ENCODE measurements at regions not wholly inside any gene's neighbourhood (a gene's known extent, or its start where the extent isn't known, plus 50 kb on each side); places are given as distances from the start of the nearest gene placed in this dataset.

DNA sequence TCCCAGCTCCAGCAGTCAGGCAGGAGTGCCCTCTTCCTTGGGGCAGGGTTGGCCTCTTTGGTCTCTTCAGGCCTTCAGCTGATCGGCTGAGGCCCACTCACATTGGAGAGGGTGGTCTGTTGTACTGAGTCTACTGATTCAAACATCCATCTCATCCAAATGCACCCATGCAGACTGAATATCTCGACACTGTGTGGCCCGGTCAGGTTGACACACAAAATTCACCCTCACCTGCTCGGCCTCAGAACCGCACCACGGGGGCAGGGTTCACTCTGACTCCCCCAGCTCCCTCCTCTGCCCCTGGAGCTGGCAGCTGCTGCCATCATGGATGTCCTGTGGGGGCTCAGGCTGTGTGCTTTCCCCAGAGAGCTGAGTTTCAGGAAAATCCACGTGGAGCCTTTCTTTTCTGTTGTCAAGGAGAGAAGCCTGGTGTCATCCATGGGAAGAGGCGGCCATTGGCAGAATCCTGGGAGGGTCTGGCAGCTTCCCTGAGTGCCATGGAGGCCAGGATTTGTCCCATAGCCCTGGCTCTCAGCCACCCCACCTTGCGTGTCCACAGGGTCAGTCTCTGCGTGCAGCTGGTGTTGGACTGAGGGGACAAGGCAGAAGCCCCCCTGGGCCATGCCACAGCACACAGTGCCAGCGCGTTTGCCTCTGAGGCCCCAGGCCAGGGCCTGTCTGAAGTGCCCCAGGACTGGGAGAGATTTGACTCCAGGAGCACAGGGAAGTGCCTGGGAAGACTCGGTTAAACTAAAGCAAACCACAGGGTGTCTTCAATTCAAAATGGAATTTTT is 114.1 kb downstream of the ERMARD start:
- no peak overlapping the region for H2AFZ ChIP-seq (ENCODE audit: low read depth, low read length)
- H3K9me3 ChIP-seq (ENCODE audit: insufficient read depth, low read depth, low read length), result peaks cover 4% of the 10 kb centered on the region
- H4K20me1 ChIP-seq (ENCODE audit: insufficient read depth, low read length), result no peaks in the 10 kb centered on the region
- no peaks in the 10 kb centered on the region for H3K4me1 ChIP-seq (ENCODE audit: insufficient read depth, low read length)
- no peak overlapping the region for H3K4me3 ChIP-seq (ENCODE audit: insufficient read depth, low read depth, low read length)
- TF ChIP-seq EZH2 (IDR thresholded peaks at IDR 0.05; ENCODE audit: insufficient read depth, low read length), result no peak
- TF ChIP-seq, protein P1, sequence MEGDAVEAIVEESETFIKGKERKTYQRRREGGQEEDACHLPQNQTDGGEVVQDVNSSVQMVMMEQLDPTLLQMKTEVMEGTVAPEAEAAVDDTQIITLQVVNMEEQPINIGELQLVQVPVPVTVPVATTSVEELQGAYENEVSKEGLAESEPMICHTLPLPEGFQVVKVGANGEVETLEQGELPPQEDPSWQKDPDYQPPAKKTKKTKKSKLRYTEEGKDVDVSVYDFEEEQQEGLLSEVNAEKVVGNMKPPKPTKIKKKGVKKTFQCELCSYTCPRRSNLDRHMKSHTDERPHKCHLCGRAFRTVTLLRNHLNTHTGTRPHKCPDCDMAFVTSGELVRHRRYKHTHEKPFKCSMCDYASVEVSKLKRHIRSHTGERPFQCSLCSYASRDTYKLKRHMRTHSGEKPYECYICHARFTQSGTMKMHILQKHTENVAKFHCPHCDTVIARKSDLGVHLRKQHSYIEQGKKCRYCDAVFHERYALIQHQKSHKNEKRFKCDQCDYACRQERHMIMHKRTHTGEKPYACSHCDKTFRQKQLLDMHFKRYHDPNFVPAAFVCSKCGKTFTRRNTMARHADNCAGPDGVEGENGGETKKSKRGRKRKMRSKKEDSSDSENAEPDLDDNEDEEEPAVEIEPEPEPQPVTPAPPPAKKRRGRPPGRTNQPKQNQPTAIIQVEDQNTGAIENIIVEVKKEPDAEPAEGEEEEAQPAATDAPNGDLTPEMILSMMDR (IDR thresholded peaks at IDR 0.05; ENCODE audit: insufficient read depth, low read depth, low read length), result no peak
- DNase-seq (ENCODE audit: low read depth), result no peak
- no peaks in the 10 kb centered on the region for H3K36me3 ChIP-seq (ENCODE audit: insufficient read depth, low read length)
- H3K79me2 ChIP-seq (ENCODE audit: insufficient read depth, low read length), result no peaks in the 10 kb centered on the region
- no peaks in the 10 kb centered on the region for H3K27me3 ChIP-seq (ENCODE audit: insufficient read depth, low read length)
- H3K27ac Mint-ChIP-seq (ENCODE audit: unreplicated experiment), result no peak overlapping the region
- no peaks in the 10 kb centered on the region for H3K4me1 Mint-ChIP-seq (ENCODE audit: low read depth, unreplicated experiment)
- no peaks in the 10 kb centered on the region for H3K9me3 Mint-ChIP-seq (ENCODE audit: unreplicated experiment)
- no peak overlapping the region for H3K4me2 ChIP-seq (ENCODE audit: low read length)
- peaks cover 33% of the 10 kb centered on the region for H3K27me3 Mint-ChIP-seq (ENCODE audit: low read depth, unreplicated experiment)
- H3K9ac ChIP-seq (ENCODE audit: low read length), result no peak overlapping the region
- FAIRE-seq, result no peak
- no peak overlapping the region for H3K27ac ChIP-seq (ENCODE audit: low read depth, low read length)
- H3K36me3 Mint-ChIP-seq (ENCODE audit: low read depth, unreplicated experiment), result no peaks in the 10 kb centered on the region
- H3K4me3 Mint-ChIP-seq (ENCODE audit: unreplicated experiment), result no peak overlapping the region

DNA sequence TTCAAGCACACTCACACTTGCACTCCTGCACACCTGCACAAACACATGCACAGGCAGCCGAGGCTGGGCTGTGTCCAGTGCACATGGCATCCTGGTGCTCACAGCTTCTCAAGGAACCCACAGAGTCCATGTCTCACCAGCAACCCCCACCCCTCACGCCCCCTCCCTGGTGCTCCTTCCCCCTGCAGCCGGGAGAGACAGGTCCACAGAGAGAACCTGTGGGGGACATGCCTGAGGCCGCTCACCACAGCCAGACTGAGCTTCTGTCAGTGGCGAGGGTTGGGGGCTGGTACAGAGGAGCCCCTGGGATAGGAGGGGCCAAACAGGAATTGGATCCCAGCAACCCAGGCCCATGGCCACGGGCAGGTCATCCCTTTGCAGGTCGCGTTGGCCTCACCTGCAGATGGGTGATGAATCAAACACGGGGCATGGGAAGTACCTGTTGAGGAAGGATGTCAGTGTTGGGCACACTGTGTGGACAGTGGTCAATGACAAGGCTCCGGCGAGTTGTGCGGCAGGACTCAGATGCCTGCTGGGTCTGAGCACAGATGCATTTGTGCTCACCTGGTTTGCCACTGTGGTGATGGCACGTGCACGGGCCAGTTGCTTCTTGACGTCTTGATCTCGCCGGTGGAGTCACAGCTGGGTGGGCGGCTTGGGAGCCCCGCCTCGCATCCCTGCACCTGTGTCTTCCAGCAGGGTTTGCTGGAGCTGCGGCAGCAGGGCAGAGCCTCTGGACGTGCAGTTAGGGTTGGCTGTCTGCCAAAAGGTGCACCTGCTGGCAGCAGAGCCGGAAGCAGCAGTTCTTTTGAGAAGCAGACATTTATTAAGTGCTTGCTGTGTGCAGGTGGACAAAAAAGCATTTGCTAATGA is 113.0 kb downstream of the ERMARD start:
- H2AFZ ChIP-seq (ENCODE audit: low read depth, low read length), result no peak overlapping the region
- TF ChIP-seq, protein P1 (IDR thresholded peaks at IDR 0.05; ENCODE audit: insufficient read depth, low read depth, low read length), result no peak
- TF ChIP-seq EZH2 (IDR thresholded peaks at IDR 0.05; ENCODE audit: insufficient read depth, low read length), result no peak
- H3K4me1 Mint-ChIP-seq (ENCODE audit: low read depth, unreplicated experiment), result no peaks in the 10 kb centered on the region
- H3K27ac Mint-ChIP-seq (ENCODE audit: unreplicated experiment), result peak overlapping the region; percentile 23
- H3K36me3 ChIP-seq (ENCODE audit: insufficient read depth, low read length), result no peaks in the 10 kb centered on the region
- DNase-seq (ENCODE audit: low read depth), result no peak
- no peak for FAIRE-seq
- H4K20me1 ChIP-seq (ENCODE audit: insufficient read depth, low read length), result no peaks in the 10 kb centered on the region
- no peak overlapping the region for H3K4me3 Mint-ChIP-seq (ENCODE audit: unreplicated experiment)
- H3K9me3 ChIP-seq (ENCODE audit: insufficient read depth, low read depth, low read length), result peaks cover 8% of the 10 kb centered on the region
- no peak overlapping the region for H3K9ac ChIP-seq (ENCODE audit: low read length)
- H3K4me2 ChIP-seq (ENCODE audit: low read length), result no peak overlapping the region
- no peaks in the 10 kb centered on the region for H3K79me2 ChIP-seq (ENCODE audit: insufficient read depth, low read length)
- H3K27me3 Mint-ChIP-seq (ENCODE audit: low read depth, unreplicated experiment), result peaks cover 33% of the 10 kb centered on the region
- H3K4me3 ChIP-seq (ENCODE audit: insufficient read depth, low read depth, low read length), result no peak overlapping the region
- H3K27me3 ChIP-seq (ENCODE audit: insufficient read depth, low read length), result no peaks in the 10 kb centered on the region
- no peaks in the 10 kb centered on the region for H3K9me3 Mint-ChIP-seq (ENCODE audit: unreplicated experiment)
- no peaks in the 10 kb centered on the region for H3K4me1 ChIP-seq (ENCODE audit: insufficient read depth, low read length)
- no peaks in the 10 kb centered on the region for H3K36me3 Mint-ChIP-seq (ENCODE audit: low read depth, unreplicated experiment)
- H3K27ac ChIP-seq (ENCODE audit: low read depth, low read length), result no peak overlapping the region

Measured in astrocyte (in vitro differentiated cells and primary cell).